Inflammatory macrophage treated with lipopolysaccharide for 4 hours (primary cell): ENCODE measurements at regions not wholly inside any gene's neighbourhood (a gene's known extent, or its start where the extent isn't known, plus 50 kb on each side); places are given as distances from the start of the nearest gene placed in this dataset.

Experiments used
- DNase-seq: peaks from one replicate; pipeline ENCODE4 v3.0.0-alpha.2; 2020

- DNase-seq = no peak
Observed at GRCh38 chr6:164273491-164273890, 859.0 kb downstream of the QKI start.

DNA sequence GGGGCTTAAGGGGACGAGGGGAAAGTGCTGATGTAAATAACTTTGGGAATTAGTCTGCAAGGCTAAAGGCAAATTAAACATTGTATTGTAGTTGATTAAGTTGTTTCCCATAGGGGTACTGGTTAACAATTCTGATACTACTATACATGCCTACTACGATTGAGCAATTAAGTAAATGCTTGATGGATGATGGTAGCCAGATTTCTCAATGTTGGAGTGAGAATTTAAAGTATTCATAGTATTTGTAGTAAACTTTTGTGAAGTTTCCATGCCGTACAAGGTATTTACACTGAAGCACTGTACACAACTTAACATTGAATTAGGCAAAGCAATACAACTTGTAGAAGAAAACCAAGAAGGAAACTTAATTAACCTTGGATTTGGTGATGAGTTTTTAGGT, 852.3 kb downstream of the QKI start:
- no peak for DNase-seq

- DNase-seq = no peak
Observed at GRCh38 chr6:164262348-164262747, 847.8 kb downstream of the QKI start.

DNA sequence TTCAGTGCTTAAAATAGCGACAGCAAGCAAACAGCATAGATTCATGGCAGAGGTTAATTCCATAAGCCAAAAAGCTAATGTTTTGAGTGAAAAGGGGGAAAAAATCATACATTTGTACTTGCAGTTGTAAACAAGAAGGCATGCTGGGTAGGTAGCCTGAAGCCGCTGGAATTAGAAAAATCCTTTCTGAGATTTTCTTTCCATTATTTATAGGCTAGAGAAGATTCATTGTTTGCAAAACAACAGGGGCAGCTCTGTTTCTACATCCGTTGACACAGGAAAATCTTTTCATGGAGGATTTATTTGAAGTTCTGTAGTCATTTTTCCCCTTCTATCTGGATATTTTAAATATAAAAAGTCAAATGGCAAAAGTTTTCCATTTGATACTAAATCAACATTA, 843.9 kb downstream of the QKI start:
- DNase-seq = no peak

DNA sequence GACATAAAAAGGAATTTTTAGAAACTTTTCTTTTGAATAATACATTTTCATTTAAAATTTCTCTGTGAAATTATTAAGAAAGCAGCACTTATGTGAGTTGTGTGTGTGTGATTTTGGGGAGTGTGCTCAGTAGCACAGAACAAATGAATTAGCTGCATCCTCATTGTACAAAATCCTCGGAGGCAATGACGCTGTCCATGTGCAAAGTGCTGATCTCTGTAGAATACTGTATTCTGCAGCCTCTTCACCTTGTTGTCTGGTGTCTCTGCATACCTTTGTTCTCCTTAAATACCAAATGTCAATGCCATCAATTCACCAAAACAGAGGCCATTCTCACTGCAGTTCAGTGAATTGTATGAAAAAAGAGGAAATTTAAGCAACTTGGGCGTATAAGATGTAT, 838.4 kb downstream of the QKI start:
- no peak for DNase-seq

DNA sequence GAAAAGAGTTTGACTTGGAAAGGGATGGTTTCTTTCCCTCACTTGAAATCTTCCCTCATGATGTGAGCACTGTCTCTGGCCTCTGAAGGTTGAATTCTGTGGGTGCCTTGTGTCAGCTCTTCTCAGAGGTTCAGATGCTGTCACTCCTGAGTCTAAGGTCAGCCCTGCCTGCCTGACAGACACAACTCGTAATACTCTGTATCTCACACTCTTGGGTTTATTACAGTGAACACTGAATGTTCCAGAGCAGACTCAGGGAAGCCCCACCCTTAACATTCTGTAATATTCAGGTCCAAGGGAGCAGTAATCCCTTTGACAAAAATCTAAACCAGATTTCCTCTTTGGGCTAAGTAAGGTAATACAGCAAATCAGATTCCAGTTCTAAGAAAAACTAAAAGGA, 837.8 kb downstream of the QKI start:
- no peak for DNase-seq

GRCh38 chr6:164247106-164247505, 832.6 kb downstream of the QKI start:
- no peak for DNase-seq

DNA sequence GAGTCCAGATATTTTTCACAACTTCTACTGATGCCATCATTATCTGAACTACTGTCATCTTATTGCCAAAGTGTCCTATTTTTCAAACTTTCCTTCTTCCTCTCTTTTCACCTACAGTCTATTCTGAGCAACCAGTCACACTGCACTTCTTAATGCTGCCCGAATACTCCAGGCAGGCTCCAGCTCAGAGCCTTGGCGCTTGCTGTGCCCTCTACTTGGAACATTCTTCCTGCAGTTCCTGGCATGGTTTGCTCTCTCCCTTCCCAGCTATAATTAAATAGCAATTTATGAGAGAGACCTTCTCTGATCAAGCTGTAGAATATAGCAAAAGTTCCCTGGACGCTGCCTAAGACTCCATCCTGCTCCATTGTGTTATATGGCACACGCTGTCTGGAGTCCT, 831.6 kb downstream of the QKI start:
- DNase-seq = no peak

DNA sequence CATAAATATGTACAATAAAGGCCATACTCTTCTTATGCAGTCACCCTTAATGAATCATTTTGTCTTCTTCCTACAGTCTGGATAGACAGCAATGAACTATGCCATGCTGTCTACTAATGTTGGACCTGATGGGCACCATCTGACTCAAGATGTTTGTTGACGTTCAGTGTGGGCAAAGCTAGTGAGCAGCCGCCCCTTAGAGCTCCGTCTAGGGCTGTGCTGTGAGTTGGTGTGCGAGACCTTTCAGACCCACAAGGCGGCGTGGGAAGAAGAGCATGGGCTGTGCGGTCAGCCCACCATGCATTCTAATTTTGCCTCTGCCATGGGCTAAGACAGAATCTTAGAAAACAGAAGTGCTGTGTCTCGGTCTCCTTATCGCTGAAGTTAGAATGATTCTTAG, 829.4 kb downstream of the QKI start:
- no peak for DNase-seq

DNA sequence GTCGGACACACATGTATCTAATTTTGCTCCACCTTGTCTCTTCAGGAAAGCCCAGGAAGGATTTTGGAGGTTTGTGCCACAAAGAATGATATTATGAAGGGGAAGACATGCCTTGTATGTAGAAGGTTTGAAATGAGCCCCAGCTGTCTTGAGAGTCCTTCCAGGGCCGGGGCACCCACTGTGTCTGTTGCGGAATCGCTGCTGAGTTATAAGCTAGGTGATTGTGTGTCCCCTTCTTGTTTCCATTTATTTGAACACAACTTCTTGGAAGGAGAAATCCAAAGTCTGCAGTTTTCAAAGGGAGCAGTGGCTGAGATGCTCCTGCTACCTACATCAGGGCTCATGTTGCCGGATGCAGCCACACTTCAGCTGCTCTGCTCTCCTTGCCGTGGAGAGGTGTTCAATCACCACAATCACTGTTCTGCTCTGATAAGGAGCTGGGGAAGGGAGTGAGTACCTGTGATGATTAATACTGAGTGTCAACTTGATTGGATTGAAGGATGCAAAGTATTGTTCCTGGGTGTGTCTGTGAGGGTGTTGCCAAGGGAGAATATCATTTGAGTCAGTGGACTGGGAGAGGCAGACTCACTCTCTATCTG, 828.6 kb downstream of the QKI start:
- no peak for DNase-seq

- DNase-seq = no peak
Observed at GRCh38 chr6:164230804-164231203, 816.3 kb downstream of the QKI start.

- DNase-seq = no peak
Observed at GRCh38 chr6:164230259-164230658, 815.7 kb downstream of the QKI start.

- no peak for DNase-seq
Observed at GRCh38 chr6:164229716-164230115, 815.2 kb downstream of the QKI start.

GRCh38 chr6:164227952-164228522, 813.5 kb downstream of the QKI start:
- no peak for DNase-seq

DNA sequence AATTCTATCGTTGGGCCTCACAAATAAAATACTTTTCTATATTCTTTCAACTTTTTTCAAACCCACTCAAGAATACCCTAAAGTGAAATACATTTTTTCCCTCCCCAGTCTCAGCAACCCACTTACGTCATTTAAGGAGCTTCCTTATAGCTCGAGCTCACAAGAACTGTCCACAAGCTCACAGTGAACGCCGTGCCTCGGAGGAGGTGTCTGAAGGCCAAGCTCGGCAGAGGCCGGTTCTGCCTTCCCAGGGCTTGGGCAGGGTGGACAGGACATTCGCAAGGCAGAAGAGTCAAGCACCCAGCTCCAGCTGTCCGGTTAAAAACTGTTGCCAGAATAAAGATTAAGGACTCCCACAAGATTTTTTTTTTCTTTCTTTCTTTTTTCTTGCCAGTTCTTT, 802.3 kb downstream of the QKI start:
- DNase-seq = no peak

GRCh38 chr6:164216368-164216767, 801.9 kb downstream of the QKI start:
- no peak for DNase-seq

GRCh38 chr6:164214066-164214465, 799.5 kb downstream of the QKI start:
- no peak for DNase-seq

GRCh38 chr6:164211254-164211653, 796.7 kb downstream of the QKI start:
- DNase-seq = no peak

DNA sequence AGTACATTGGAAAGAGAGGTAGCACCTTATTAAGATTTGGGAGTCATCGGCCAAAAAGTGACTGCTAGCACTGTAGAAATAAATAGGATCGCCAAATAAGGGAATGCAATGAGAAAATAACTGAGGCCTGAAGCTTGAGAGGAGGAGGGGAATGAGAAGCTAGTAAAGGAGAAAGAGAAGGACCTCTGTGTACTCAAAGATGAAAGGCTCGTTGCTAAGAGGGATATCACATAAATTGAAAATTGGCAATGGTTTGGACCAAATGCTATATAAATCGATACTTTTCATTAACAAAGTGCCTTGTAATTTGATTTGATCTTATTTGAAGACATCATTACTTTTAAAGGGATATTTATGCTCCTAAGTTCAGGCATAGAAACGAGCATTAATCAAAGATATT, 796.3 kb downstream of the QKI start:
- no peak for DNase-seq

- no peak for DNase-seq
Observed at GRCh38 chr6:164210323-164210722, 795.8 kb downstream of the QKI start.

DNA sequence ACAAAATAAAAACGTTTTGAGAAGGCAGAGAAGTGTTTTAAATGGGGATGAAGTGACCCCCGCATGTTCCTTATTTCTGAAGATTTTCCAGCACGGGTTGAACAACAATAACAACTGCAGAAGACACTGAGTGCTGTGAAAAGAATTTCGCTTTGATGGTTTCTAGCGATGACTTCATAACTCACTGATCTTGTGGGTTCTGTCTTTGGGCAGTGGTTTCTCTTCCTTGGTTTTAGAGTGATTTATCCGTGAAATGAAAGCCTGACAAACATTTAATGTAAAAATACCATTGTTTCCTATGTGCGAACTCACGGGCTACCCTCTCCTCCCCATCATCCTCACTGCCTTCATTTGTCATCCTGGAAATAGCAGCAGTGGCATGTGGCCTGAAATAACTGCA, 793.9 kb downstream of the QKI start:
- DNase-seq = no peak

DNA sequence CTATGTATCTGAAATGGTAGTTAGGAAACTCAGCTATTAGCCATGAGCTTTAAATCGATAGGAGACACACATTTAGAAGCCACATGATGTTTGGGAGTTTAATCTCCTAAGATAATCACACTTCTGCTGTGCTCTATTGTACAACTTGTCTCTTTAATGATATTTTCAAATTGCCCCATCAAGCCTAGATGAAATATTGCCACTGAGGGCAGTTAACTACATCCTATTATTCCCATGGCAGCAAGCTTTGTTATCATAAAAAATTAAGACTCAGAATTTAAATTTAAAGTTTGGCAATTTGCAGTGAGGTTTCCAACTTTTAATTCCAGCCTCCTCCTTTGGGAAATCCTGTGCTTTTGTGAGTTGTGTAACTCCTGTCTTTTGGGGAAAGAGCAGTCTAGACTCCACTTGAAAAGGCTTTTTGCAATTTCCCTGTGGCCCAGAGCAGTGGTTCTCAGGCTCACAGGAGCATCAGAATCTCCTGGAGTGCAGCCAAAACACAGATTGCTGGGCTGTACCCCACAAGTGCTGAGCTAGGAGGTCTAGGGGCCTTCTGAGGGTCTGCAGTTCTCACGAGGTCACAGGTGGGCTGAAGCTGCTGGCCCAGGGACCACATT, 792.4 kb downstream of the QKI start:
- DNase-seq = no peak

GRCh38 chr6:164200071-164200470, 785.6 kb downstream of the QKI start:
- no peak for DNase-seq

DNA sequence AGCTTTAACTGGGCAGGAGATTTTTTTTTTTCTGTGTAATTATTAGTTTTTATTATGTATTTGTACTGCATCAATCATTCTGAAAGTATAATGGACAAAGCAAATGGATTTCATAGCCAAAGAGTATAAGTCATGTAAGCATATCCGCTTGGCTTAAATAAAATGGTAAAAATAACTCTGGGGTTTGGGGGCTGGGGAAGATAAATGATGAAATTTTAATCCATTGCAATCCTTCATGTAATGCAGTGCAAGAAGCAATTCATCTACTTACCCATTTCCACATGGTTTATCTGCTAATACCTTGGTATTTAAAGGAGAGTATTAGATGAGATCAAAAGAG, 781.4 kb downstream of the QKI start:
- no peak for DNase-seq

DNA sequence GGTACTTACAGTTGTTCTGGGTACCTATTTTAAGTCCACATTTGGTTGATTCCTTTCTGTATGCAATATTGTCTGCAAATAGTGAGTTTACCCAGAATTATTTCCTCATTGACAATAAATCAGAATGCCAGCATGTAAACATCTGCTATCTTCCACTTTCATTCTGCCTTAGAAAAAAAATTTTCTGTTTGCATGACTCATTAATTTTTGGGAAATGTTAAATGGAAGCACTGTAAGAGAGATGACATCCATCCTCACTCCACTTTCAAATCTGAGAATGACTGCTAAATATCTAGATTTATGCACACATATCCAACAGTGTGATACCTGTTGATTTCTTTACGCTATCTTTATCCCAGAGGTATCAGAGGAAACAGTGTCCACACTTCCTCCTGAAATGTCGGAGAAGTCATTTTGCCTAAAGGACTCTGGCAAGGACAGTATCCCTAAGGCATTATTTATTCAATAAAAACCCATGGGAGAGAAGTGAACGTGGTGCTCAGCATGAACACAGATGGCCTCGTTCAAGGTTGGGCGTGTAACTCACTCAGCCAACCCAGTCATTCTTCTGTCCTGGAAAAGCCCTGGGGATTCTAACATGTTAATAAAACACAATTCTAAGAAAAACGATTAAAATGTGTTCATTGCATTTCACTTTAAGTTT, 780.9 kb downstream of the QKI start:
- no peak for DNase-seq
